B cell (primary cell): ENCODE measurements at regions not wholly inside any gene's neighbourhood (a gene's known extent, or its start where the extent isn't known, plus 50 kb on each side); places are given as distances from the start of the nearest gene placed in this dataset.

Experiments
- ATAC-seq: fragments of 200-7000 bp; cut with Tn5 transposase; one replicate; pipeline ENCODE4 v1.10.0; 2021; ENCODE audit warnings: low read depth, mild to moderate bottlenecking, moderate number of reproducible peaks, moderate library complexity
- CTCF ChIA-PET: fragments of 350-600 bp; sonication (Branson Sonifier 250); formaldehyde crosslinking; loops from one replicate; lab custom pipeline; 2021; ENCODE audit warnings: antibody characterized with exemption, inconsistent platforms; lab: Charles Lee
- POLR2A ChIA-PET: fragments of 350-600 bp; sonication (Branson Sonifier 250); formaldehyde crosslinking; loops from one replicate; lab custom pipeline; 2021; ENCODE audit warnings: antibody characterized with exemption; lab: Charles Lee
- DNase-seq: peaks from one replicate; pipeline ENCODE4 v3.0.0; 2013
- H2AFZ ChIP-seq: 2 replicates; pipeline ENCODE4 v1.6.1; 2012; ENCODE audit warnings: mild to moderate bottlenecking, low read depth, low read length; ENCODE audit not compliant: insufficient read depth, poor library complexity, severe bottlenecking
- H3K27ac ChIP-seq, 2 donors: 1 replicate in 1 of 2; 2 replicates in 1 of 2; pipeline ENCODE4 v1.5.1; 2012 to 2013; ENCODE audit warnings: low read length in 2 of 2, mild to moderate bottlenecking in 2 of 2, moderate library complexity in 1 of 2
- H3K27me3 ChIP-seq, 4 experiments: fragments of 200-600 bp in 1 of 4; sonication (generic) in 1 of 4; replicated peaks in 1 of 4; 1 replicate in 2 of 4; 2 replicates in 2 of 4; pipeline versions ENCODE4 v1.6.1 to v1.7.0; 2013 to 2016; ENCODE audit warnings: low read length in 3 of 4, mild to moderate bottlenecking in 2 of 4, mixed read lengths in 1 of 4, moderate library complexity in 1 of 4; ENCODE audit not compliant: insufficient read depth in 4 of 4, control insufficient read depth in 3 of 4; ENCODE audit errors: control extremely low read depth in 1 of 4
- H3K36me3 ChIP-seq, 2 experiments: replicated peaks in 1 of 2; 1 replicate in 1 of 2; 2 replicates in 1 of 2; pipeline versions ENCODE4 v1.6.1 to v1.7.1; 2013; ENCODE audit warnings: low read length in 1 of 2; ENCODE audit not compliant: insufficient read depth in 2 of 2, control insufficient read depth in 1 of 2; ENCODE audit errors: control extremely low read depth in 1 of 2, extremely low read depth in 1 of 2
- H3K4me1 ChIP-seq, 2 donors: fragments of 200-600 bp in 1 of 2; sonication (generic) in 1 of 2; 1 replicate in 1 of 2; 2 replicates in 1 of 2; pipeline versions ENCODE4 v1.5.1 to v1.6.1; 2013 to 2017; ENCODE audit warnings: low read length in 2 of 2; ENCODE audit not compliant: control insufficient read depth in 2 of 2, insufficient read depth in 2 of 2
- H3K4me2 ChIP-seq: replicated peaks from 2 replicates; pipeline ENCODE3; 2012; ENCODE audit warnings: mild to moderate bottlenecking, low read depth, low read length; ENCODE audit not compliant: poor library complexity, severe bottlenecking
- H3K4me3 ChIP-seq, 5 experiments: fragments of 200-600 bp in 1 of 5; sonication (generic) in 1 of 5; 1 replicate in 3 of 5; 2 replicates in 2 of 5; pipeline versions ENCODE4 v1.5.1 to v1.7.0; 2011 to 2016; ENCODE audit warnings: low read length in 4 of 5, mild to moderate bottlenecking in 4 of 5, low read depth in 2 of 5, control low read depth in 1 of 5, moderate library complexity in 1 of 5; ENCODE audit not compliant: insufficient read depth in 1 of 5; ENCODE audit errors: control extremely low read depth in 1 of 5, extremely low read depth in 1 of 5
- H3K79me2 ChIP-seq: fragments of 200-600 bp; sonication (generic); one replicate; pipeline ENCODE4 v1.6.0; 2016; ENCODE audit warnings: low read length; ENCODE audit not compliant: control insufficient read depth, insufficient read depth
- H3K9ac ChIP-seq: fragments of 200-600 bp; sonication (generic); 2 replicates; pipeline ENCODE4 v1.6.1; 2017; ENCODE audit warnings: mild to moderate bottlenecking, low read length, moderate library complexity
- H3K9me3 ChIP-seq, 3 donors: one replicate each; pipeline versions ENCODE4 v1.6.1 to v1.7.1; 2013; ENCODE audit warnings: low read length in 2 of 3; ENCODE audit not compliant: control insufficient read depth in 2 of 3, insufficient read depth in 1 of 3; ENCODE audit errors: control extremely low read depth in 1 of 3
- H4K20me1 ChIP-seq: 2 replicates; pipeline ENCODE4 v1.6.0; 2012; ENCODE audit warnings: mild to moderate bottlenecking, low read length; ENCODE audit not compliant: insufficient read depth, control insufficient read depth, poor library complexity, severe bottlenecking
- H3K27ac Mint-ChIP-seq: one replicate; pipeline ENCODE4 v1.8.0; 2021; ENCODE audit warnings: mixed read lengths
- H3K27me3 Mint-ChIP-seq: one replicate; pipeline ENCODE4 v1.8.0; 2021; ENCODE audit warnings: mixed read lengths
- H3K4me1 Mint-ChIP-seq: one replicate; pipeline ENCODE4 v1.8.0; 2021; ENCODE audit warnings: mixed read lengths
- H3K4me3 Mint-ChIP-seq: one replicate; pipeline ENCODE4 v1.8.0; 2021; ENCODE audit warnings: mixed read lengths
- H3K9me3 Mint-ChIP-seq: one replicate; pipeline ENCODE4 v1.8.0; 2022; ENCODE audit warnings: mixed read lengths; ENCODE audit not compliant: insufficient read depth
- CTCF ChIP-seq: fragments of 200-600 bp; IDR thresholded peaks from one replicate; pipeline ENCODE4 v1.8.0; 2022; ENCODE audit warnings: antibody characterized with exemption, mild to moderate bottlenecking
- EZH2 ChIP-seq: IDR thresholded peaks from 2 replicates; pipeline ENCODE4 v1.6.1; 2012; ENCODE audit warnings: borderline replicate concordance, low read depth, mild to moderate bottlenecking, moderate library complexity, low read length; ENCODE audit not compliant: insufficient read depth, poor library complexity, severe bottlenecking
- WGBS: methylation state at CpG from one replicate; pipeline ENCODE4 v1.1.5; 2013; ENCODE audit warnings: missing lambda C conversion rate; ENCODE audit not compliant: insufficient coverage; 5-methylcytosine and 5-hydroxymethylcytosine counted together
- intact Hi-C: fragments of 100-400 bp; cut with micrococcal nuclease; formaldehyde crosslinking; loops from one replicate; pipeline ENCODE4 v1.10.0; 2022

DNA sequence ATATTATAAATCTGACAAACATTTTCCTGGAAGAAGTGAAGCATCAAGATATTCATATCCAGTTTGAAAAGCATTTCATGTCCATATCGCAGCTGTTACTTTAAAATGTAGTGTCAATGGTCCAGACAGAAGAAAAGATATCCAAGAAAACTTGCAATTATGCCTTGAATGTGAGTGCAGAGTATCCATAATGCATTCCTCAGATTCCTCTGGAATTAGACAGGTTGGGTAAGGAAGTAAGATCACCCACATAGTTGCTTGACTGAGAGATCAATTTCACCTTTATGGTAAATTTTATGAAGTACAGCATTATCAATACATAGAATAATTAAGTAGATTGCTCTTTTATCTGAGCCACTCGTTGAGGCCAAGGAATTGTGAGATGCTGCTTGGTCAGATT is 327.0 kb upstream of the SLITRK5 start:
- Mint-ChIP-seq H3K4me1 (no peaks in the 10 kb centered on the region), H3K4me3 (no peak overlapping the region), H3K27me3 (no peaks in the 10 kb centered on the region), H3K27ac (no peak overlapping the region), H3K9me3 (peaks cover 3% of the 10 kb centered on the region)
- no peak overlapping the region for H3K27ac ChIP-seq
- peaks cover 0 to 2% (median 0%) of the 10 kb centered on the region in 3 donors for H3K9me3 ChIP-seq
- WGBS: no CpG with 5 or more reads among the region's 2 CpGs
- H4K20me1 ChIP-seq: no peaks in the 10 kb centered on the region
- POLR2A ChIA-PET: no interaction called here
- TF ChIP-seq CTCF (no peak), EZH2 (no peak)
- DNase-seq: no peak
- H3K27me3 ChIP-seq: no peaks in the 10 kb centered on the region
- no peak overlapping the region for H3K4me3 ChIP-seq
- no peak overlapping the region for H3K9ac ChIP-seq
- no peaks in the 10 kb centered on the region for H3K79me2 ChIP-seq
- CTCF ChIA-PET: no interaction called here
- no peak overlapping the region for H3K4me2 ChIP-seq
- H3K4me1 ChIP-seq: no peaks in the 10 kb centered on the region
- H2AFZ ChIP-seq: no peak overlapping the region
- ATAC-seq: no peak
- no peaks in the 10 kb centered on the region for H3K36me3 ChIP-seq
- intact Hi-C loops: no loop called here

GRCh38 chr13:87355451-87355850 is 315.7 kb upstream of the SLITRK5 start:
- Histone ChIP-seq H3K79me2 (no peaks in the 10 kb centered on the region), H3K9ac (no peak overlapping the region), H3K27ac (no peak overlapping the region), H3K4me3 (no peak overlapping the region), H3K4me1 (no peaks in the 10 kb centered on the region), H3K4me2 (no peak overlapping the region), H3K36me3 (no peaks in the 10 kb centered on the region), H4K20me1 (no peaks in the 10 kb centered on the region), H2AFZ (no peak overlapping the region), H3K9me3 (peaks cover 0 to 10% (median 0%) of the 10 kb centered on the region in 3 donors), H3K27me3 (no peaks in the 10 kb centered on the region)
- TF ChIP-seq EZH2: no peak
- TF ChIP-seq CTCF: no peak
- intact Hi-C loops: no loop called here
- H3K4me3 Mint-ChIP-seq: no peak overlapping the region
- no peaks in the 10 kb centered on the region for H3K4me1 Mint-ChIP-seq
- peaks cover 3% of the 10 kb centered on the region for H3K9me3 Mint-ChIP-seq
- ATAC-seq: no peak
- 81% methylated on average over 5 of the region's 6 CpGs for WGBS
- no peaks in the 10 kb centered on the region for H3K27me3 Mint-ChIP-seq
- ChIA-PET POLR2A (no interaction called here), CTCF (no interaction called here)
- H3K27ac Mint-ChIP-seq: no peak overlapping the region
- no peak for DNase-seq
